ENCODE measurements at regions not wholly inside any gene's neighbourhood (a gene's known extent, or its start where the extent isn't known, plus 50 kb on each side); places are given as distances from the start of the nearest gene placed in this dataset.

- no peak for ATAC-seq
- no peaks in the 10 kb centered on the region for H3K27me3 ChIP-seq
- DNase-seq = no peak
- intact Hi-C loops (cut with DNase I) = no loop called here
- no peaks in the 10 kb centered on the region for H3K4me1 ChIP-seq
- no peaks in the 10 kb centered on the region for H3K36me3 ChIP-seq
- no peak overlapping the region for H3K27ac ChIP-seq
- TF ChIP-seq CTCF (IDR thresholded peaks at IDR 0.05) (no peak), POLR2A (IDR thresholded peaks at IDR 0.05) (no peak)
- H3K9me3 ChIP-seq = no peaks in the 10 kb centered on the region
- H3K4me3 ChIP-seq = no peak overlapping the region
- 41% methylated on average over 2 of the region's 2 CpGs for WGBS (ENCODE audit: insufficient coverage, low coverage, low lambda C conversion rate, missing lambda C conversion rate)
Observed at GRCh38 chr2:228239907-228240561, 58.5 kb upstream of the SPHKAP start.

- DNase-seq = no peak
- Histone ChIP-seq H3K36me3 (no peaks in the 10 kb centered on the region), H3K9me3 (no peaks in the 10 kb centered on the region), H3K4me3 (no peak overlapping the region), H3K4me1 (no peaks in the 10 kb centered on the region), H3K27me3 (no peaks in the 10 kb centered on the region), H3K27ac (no peak overlapping the region)
- TF ChIP-seq CTCF (IDR thresholded peaks at IDR 0.05) (no peak), POLR2A (IDR thresholded peaks at IDR 0.05) (no peak)
- WGBS (ENCODE audit: insufficient coverage, low coverage, low lambda C conversion rate, missing lambda C conversion rate) = 33% methylated on average over 1 of the region's 1 CpG
- ATAC-seq = no peak
- intact Hi-C loops (cut with DNase I) = no loop called here
Observed at GRCh38 chr2:228239207-228239906, 57.9 kb upstream of the SPHKAP start.

Data from right lobe of liver (tissue), 6 donors.